ENCODE measurements at regions not wholly inside any gene's neighbourhood (a gene's known extent, or its start where the extent isn't known, plus 50 kb on each side); places are given as distances from the start of the nearest gene placed in this dataset.

DNA sequence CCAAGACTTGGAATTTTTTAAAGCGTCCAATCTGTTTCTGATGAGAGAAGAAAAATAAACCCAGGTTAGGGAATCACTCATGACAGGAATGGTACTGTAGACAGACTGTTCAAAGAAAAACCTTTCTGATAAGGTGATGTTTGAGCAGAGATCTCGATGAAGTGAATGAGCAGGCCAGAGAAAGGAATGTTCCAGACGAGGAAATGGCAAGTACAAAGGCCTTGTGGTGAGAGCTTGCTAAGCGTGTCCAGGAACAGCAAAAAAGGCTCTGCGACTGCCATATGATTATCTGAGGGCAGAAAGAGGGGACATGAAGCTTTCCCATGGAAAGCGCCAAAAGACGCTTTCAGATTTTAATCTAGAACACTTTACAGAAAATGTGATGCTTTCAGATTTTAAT is 458.4 kb upstream of the SOX5 start:
- no peak for DNase-seq

DNA sequence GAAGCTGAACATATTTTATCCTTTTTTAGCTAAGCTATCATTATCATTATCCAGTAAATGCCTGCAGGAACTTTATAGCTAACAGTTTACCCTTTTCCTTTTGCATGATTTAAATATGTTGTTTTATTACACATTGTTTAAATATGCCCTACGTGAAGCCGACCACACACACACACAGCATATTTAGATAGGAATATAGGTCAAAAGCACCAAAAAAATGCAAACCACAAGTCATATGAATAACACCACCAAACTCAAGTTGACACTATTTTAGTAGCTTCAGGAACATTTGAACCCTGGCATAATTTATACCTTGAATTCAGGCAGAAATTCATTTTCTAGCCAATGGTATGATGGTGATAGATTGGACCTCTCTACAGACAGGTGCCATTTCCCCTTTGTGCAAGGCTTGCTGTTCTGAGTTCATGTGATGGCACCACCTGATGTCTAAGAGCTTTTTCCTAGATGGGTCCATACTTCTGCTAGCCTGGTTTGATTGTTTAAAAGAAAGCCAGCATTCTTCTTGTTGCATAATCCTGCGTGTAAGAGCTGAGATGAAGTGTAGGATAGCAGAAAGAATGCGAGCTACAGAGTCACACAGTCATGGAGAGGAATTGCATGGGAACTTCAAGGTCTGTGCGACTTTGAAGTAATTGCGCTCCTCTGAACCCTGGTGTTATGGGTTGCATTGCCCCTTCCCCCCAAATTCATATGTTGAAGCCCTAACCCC is 454.8 kb upstream of the SOX5 start:
- DNase-seq: no peak

GRCh38 chr12:24400533-24400932 is 451.1 kb upstream of the SOX5 start:
- no peak for DNase-seq

- peak; percentile 3 for DNase-seq
Observed at GRCh38 chr12:24398605-24399004, 449.1 kb upstream of the SOX5 start.

DNA sequence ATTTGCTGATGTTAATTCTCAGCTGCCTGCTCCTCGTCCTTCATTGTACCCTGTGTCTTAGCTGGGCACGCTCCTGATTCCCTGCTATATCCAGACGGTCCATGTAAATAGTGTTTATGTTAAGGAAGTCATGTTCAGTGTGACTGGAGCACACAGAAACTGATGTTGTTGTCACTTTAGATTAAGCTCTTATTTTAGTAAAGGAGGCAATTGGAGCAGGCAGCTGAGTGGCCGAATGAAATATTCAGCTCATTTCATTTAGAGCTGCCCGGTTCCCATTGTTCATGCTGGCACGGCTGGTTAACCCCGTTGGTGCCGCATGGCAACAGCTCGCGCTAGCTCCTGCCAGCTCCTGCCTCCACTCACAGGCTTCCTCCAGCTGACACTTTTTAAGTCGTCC is 446.8 kb upstream of the SOX5 start:
- DNase-seq: no peak

DNA sequence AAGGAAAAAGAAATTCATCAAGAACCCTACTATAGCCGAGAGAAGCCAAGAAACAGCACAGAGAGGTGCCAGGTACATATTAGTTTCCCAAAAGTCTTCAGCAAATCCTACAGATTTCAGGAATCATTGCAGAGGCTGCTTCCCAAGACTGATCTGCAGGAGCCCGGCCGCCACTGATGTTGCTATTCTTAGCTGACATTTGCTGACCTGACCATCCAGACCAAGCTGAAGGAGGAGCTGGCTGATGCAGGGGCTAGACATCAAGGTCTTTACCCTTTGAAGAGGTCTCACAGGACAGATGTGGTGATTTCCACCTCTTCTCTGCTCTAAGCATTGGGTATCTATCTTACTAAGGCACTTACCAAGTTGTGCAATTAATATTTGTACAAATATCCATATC is 444.8 kb upstream of the SOX5 start:
- no peak for DNase-seq

GRCh38 chr12:24393071-24393470 is 443.6 kb upstream of the SOX5 start:
- no peak for DNase-seq

GRCh38 chr12:24389394-24389793 is 439.9 kb upstream of the SOX5 start:
- DNase-seq: no peak

GRCh38 chr12:24387381-24387780 is 437.9 kb upstream of the SOX5 start:
- no peak for DNase-seq

- no peak for DNase-seq
Observed at GRCh38 chr12:24386836-24387235, 437.4 kb upstream of the SOX5 start.

DNA sequence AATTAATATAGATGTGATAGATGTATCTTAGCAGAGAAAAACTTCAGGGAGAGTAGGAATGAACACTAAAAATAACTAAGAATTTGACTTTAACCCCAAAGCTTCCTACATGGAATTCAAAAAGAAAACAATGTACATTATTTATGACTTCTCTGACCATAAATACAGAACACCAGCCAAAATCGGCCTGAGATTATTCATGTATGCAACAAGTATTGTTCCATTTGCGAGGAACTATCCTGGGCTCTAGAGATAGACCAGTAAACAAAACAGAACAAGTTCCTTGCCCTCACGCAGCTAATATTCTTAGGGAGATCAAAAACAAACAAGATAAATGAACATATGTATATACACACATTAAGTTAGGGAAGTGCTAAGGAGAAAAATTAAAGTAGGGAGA is 432.3 kb upstream of the SOX5 start:
- no peak for DNase-seq

DNA sequence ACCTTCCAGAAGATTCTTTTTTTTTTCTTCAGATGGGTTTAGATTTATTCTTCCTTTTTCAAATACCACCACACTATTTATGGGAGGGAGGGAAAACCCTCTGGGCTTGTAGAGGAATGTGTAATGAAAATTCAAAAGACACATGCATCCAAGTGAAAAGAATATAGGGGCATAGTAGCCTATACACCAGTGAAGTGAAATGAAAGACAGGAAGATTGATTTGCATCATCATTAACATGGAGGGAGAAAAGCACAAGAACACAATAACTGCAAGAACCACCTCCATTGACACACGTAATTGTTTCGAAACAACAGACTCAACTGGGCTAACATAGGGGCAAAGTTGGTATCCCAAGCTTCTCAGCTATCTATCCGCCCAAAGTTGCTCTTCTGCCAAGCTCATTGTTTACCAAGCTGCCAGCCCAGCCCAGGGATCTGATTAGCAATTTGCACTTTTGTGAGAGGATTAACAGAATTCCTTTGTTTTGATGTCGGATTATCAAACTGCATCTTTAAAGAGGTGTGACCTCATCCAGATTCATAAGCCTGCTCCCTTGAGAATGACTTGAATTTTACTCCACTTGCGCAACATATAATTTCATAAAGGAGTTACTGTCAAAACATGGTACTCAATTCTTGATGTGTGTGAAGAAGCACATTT is 430.5 kb upstream of the SOX5 start:
- DNase-seq: no peak

- DNase-seq: no peak
Observed at GRCh38 chr12:24379433-24379832, 430.0 kb upstream of the SOX5 start.

GRCh38 chr12:24378548-24379407 is 429.3 kb upstream of the SOX5 start:
- DNase-seq: no peak

DNA sequence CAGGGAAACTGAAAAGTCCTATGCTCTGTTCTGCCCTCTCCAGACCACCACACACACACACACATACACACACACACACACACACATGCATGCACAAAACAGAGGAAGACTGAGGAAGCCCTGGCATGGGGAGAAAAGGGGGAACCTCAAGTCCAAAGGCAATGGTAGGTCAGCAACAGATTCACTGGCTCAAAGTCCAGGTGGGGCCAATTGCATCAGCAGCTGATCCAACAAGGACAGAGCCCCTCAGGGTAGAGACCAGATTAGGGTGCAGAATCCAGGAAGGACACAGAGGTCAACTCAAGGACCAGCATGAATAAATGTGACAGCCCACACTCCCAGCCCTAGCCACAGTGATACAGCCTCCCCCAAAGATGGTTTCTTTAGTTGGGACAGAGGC is 425.0 kb upstream of the SOX5 start:
- DNase-seq: no peak

DNA sequence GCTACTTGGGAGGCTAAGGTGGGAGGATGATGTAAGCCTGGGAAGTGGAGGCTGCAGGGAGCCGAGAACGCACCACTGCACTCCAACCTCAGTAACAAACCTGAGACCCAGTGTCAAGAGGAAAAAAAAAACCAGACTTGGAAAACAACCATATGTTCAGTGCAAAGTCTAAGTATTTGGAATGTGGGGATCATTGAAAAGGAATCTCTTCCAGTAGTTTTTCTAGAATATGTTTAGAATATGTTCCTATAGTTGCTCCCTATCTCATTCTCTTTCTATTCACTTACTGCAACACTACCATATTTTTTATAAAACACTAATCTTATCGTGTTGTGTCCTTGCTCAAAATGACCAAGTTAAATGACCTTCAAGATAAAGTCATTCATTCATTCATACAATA is 423.5 kb upstream of the SOX5 start:
- no peak for DNase-seq

GRCh38 chr12:24366514-24366913 is 417.0 kb upstream of the SOX5 start:
- no peak for DNase-seq

GRCh38 chr12:24364921-24365320 is 415.5 kb upstream of the SOX5 start:
- no peak for DNase-seq

DNA sequence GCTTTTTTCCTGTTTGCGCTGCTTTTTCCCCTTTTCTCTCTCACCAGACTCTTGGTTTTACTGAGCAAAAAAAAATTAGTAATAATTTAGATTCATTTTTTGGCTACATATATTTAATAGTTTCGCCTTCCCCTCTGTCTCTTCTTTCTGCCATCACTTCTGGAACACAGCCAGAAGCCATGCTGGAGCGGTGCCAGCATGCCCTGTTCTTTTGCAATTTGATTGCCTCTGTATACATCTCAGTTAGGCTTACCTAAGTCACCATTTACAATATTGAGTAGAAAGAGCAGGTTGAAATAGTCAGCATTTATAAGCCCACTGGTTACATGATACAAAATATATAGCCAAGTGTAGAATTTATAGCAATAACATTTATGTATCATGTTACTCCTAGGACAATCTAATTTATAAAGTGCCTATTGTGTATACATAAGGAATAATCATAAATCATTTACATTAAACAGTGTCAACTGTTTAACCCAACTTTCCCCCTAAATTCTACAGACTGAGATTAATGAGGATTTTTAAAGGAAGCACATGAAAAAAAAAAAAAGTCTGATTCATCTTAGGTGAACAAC is 413.8 kb upstream of the SOX5 start:
- no peak for DNase-seq

- DNase-seq: no peak
Observed at GRCh38 chr12:24361877-24362580, 412.6 kb upstream of the SOX5 start.

DNA sequence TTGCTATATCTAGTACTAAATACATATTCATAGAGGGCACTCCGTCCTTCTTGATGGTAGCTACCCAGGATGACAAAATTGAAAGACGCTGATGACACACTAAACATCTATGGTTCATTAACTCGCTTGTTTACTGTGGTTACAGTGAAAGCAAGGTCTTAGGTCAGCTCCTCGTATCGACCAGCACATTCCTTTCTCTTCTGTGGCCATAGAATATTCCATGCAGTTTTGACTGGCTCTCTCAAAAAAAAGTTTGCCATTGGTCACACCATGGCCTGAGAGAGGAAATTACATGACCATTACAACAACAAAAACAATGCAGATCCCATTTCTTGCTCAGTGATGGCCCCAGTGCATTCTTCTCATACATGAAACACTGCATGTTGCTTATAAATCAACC is 411.4 kb upstream of the SOX5 start:
- DNase-seq: no peak

GRCh38 chr12:24360461-24360860 is 411.0 kb upstream of the SOX5 start:
- DNase-seq: no peak

GRCh38 chr12:24360057-24360456 is 410.6 kb upstream of the SOX5 start:
- no peak for DNase-seq
